Astrocyte (in vitro differentiated cells and primary cell): ENCODE measurements at regions not wholly inside any gene's neighbourhood (a gene's known extent, or its start where the extent isn't known, plus 50 kb on each side); places are given as distances from the start of the nearest gene placed in this dataset.

Experiments
- CTCF ChIP-seq: IDR thresholded peaks from 2 replicates; pipeline ENCODE4 v1.5.1; 2011; ENCODE audit warnings: low read depth, mild to moderate bottlenecking, inconsistent platforms, low read length, moderate library complexity; ENCODE audit not compliant: insufficient read depth
- EZH2 ChIP-seq: IDR thresholded peaks from 2 replicates; pipeline ENCODE4 v1.6.1; 2012; ENCODE audit warnings: mild to moderate bottlenecking, low read length, inconsistent platforms; ENCODE audit not compliant: insufficient read depth

- TF ChIP-seq CTCF (no peak), EZH2 (no peak)
Measured at GRCh38 chr15:61457050-61457733, 228.1 kb upstream of the RORA start.
